Heart left ventricle (tissue), 16 donors: ENCODE measurements at regions not wholly inside any gene's neighbourhood (a gene's known extent, or its start where the extent isn't known, plus 50 kb on each side); places are given as distances from the start of the nearest gene placed in this dataset.

Source experiments
- ATAC-seq, 4 donors: fragments of 200-7000 bp; cut with Tn5 transposase; one replicate each; pipeline ENCODE4 v1.9.1; 2020 to 2022; ENCODE audit warnings: moderate library complexity in 4 of 4, mild to moderate bottlenecking in 3 of 4, moderate number of reproducible peaks in 1 of 4
- DNase-seq, 5 donors: peaks; one replicate each; pipeline ENCODE4 v3.0.0-alpha.2; 2020
- H3K27ac ChIP-seq, 12 donors: fragments of 200-600 bp; sonication (generic) in 4 of 12; one replicate each; pipeline versions ENCODE4 v1.5.0 to v1.8.0; 2016 to 2022; ENCODE audit warnings: mild to moderate bottlenecking in 2 of 12
- H3K27me3 ChIP-seq, 9 donors: fragments of 200-600 bp; sonication (generic) in 2 of 9; one replicate each; pipeline versions ENCODE4 v1.5.1 to v1.8.0; 2016 to 2022; ENCODE audit warnings: mild to moderate bottlenecking in 3 of 9
- H3K36me3 ChIP-seq, 9 donors: fragments of 200-600 bp; sonication (generic) in 2 of 9; one replicate each; pipeline versions ENCODE4 v1.5.0 to v1.8.0; 2018 to 2022; ENCODE audit warnings: mild to moderate bottlenecking in 2 of 9
- H3K4me1 ChIP-seq, 12 donors: fragments of 200-600 bp; sonication (generic) in 4 of 12; one replicate each; pipeline versions ENCODE4 v1.5.0 to v1.8.0; 2016 to 2022; ENCODE audit warnings: mild to moderate bottlenecking in 3 of 12
- H3K4me3 ChIP-seq, 12 donors: fragments of 200-600 bp; sonication (generic) in 4 of 12; one replicate each; pipeline versions ENCODE4 v1.5.0 to v1.8.0; 2017 to 2022; ENCODE audit warnings: mild to moderate bottlenecking in 9 of 12, moderate library complexity in 4 of 12
- H3K9me3 ChIP-seq, 12 donors: fragments of 200-600 bp; sonication (generic) in 4 of 12; one replicate each; pipeline versions ENCODE4 v1.5.0 to v1.8.0; 2016 to 2022; ENCODE audit warnings: mild to moderate bottlenecking in 1 of 12
- CTCF ChIP-seq, 12 donors: fragments of 200-600 bp; sonication (generic) in 4 of 12; IDR thresholded peaks; one replicate each; pipeline versions ENCODE4 v1.5.0 to v1.8.0; 2018 to 2022; ENCODE audit warnings: antibody characterized with exemption in 12 of 12, mild to moderate bottlenecking in 5 of 12
- POLR2A ChIP-seq, 2 donors: fragments of 450-650 bp; IDR thresholded peaks; one replicate each; pipeline ENCODE4 v1.6.1; 2017; ENCODE audit warnings: antibody characterized with exemption in 2 of 2, mild to moderate bottlenecking in 2 of 2, moderate library complexity in 2 of 2
- WGBS, 4 donors: extraction: QIAGEN DNeasy Blood & Tissue Kit in 2 of 4; methylation state at CpG; one replicate each; pipeline versions ENCODE4 v1.1.5 to v1.1.7; 2013 to 2018; 5-methylcytosine and 5-hydroxymethylcytosine counted together
- intact Hi-C, 10 donors: fragments of 100-400 bp; cut with DNase I; formaldehyde crosslinking; loops; one replicate each; pipeline versions ENCODE4 v1.11.1 to v1.14.2; 2022
- donor health status: ischemic (EF 13 %, LVEDD 7.1; RV severe dilation, severe dysfunction).
- donor health status: healthy with polysubstance abuse.
- donor health status: DM: no; HTN: yes; CAD: no.
- donor health status: DM: no; HTN: no; CAD: no.
- donor health status: ischemic (EF 25% LVEDD 6.9; RV normal size, moderate dysfunction).
- donor health status: ischemic (EF 25% LVEDD 5.7; RV mildly dilated, moderate dysfunction).
- donor health status: healthy.
- donor health status: DM: yes; HTN: yes; CAD: no.
- donor health status: ischemic (EF 35%, LVEDD 5.7; RV mildly dilated, moderate dysfunction).
- donor health status: nonischemic (EF 11% LVEDD 7.7; RV severe dilation, severe dysfunction).
- donor health status: DM: yes; HTN: yes; CAD: no.
- donor health status: PGD.
- donor health status: ischemic (EF 29% LVEDD 5.4; RV normal size, mild dysfunction).
- donor health status: nonischemic (EF 23%, LVEDD 6.1; RV moderate dilation, normal function).

GRCh38 chr19:13701624-13702023 is 62.7 kb upstream of the MRI1 start:
- H3K9me3 ChIP-seq: peaks cover 0 to 16% (median 4%) of the 10 kb centered on the region in 12 donors
- peaks cover 0 to 21% (median 7%) of the 10 kb centered on the region in 9 donors for H3K27me3 ChIP-seq
- DNase-seq: no peak
- H3K4me3 ChIP-seq: no peak overlapping the region
- H3K36me3 ChIP-seq: no peaks in the 10 kb centered on the region
- intact Hi-C loops: no loop called here
- no peak for TF ChIP-seq POLR2A (IDR thresholded peaks at IDR 0.05)
- no peak for TF ChIP-seq CTCF (IDR thresholded peaks at IDR 0.05)
- H3K27ac ChIP-seq: no peak overlapping the region
- WGBS, 4 donors: 92 to 100% (median 97%) methylated on average over 2 of the region's 2 CpGs
- peaks cover 0 to 7% (median 0%) of the 10 kb centered on the region in 12 donors for H3K4me1 ChIP-seq
- no peak for ATAC-seq

DNA sequence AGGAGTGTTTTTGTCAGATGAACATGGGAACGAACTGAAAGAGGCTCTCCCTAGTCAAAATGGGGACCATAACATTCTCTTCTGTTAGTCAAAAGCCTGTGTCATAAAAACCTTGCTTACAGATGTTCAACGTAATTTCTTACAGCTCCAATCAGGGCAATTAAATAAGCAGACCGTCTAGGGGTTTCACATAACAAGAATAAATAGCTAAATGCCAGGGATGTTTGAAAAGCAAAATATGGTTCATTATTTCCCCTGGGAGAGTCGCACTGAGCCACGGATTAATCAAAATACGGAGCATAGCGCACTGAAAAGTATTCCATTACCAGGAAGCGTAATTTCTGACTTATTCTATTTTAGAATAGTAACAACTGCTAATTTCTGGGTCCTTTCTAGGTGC is 63.7 kb upstream of the MRI1 start:
- Histone ChIP-seq H3K27ac (no peak overlapping the region), H3K27me3 (peaks cover 0 to 27% (median 7%) of the 10 kb centered on the region in 9 donors), H3K36me3 (no peaks in the 10 kb centered on the region), H3K9me3 (peaks cover 0 to 14% (median 4%) of the 10 kb centered on the region in 12 donors), H3K4me3 (no peak overlapping the region), H3K4me1 (peaks cover 0 to 7% (median 0%) of the 10 kb centered on the region in 12 donors)
- DNase-seq: no peak
- WGBS, 4 donors: 60 to 70% (median 65%) methylated on average over 8 of the region's 8 CpGs
- intact Hi-C loops: no loop called here
- TF ChIP-seq CTCF (IDR thresholded peaks at IDR 0.05) (no peak), POLR2A (IDR thresholded peaks at IDR 0.05) (no peak)
- ATAC-seq: no peak

DNA sequence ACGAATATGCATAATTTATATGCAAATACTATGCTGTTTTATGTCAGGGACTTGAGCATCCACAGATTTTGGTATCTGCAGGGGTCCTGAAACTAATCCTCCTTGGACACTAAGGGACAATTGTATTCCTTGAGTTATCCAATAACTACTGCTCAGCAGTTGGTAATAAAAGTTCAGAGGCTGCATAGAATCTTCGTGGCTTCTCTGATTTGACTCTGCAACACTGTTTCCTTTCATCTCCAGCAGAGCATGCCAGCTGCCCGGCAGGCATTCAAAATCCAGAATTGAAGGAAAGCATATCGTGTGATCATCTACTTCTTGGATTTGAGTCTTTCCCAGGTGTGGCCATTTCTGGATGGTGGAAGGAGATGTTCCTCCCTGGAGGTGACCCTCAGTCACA is 64.5 kb upstream of the MRI1 start:
- H3K27ac ChIP-seq: no peak overlapping the region
- H3K4me3 ChIP-seq: no peak overlapping the region
- intact Hi-C loops: no loop called here
- DNase-seq (no peak), ATAC-seq (no peak)
- TF ChIP-seq POLR2A (IDR thresholded peaks at IDR 0.05) (no peak), CTCF (IDR thresholded peaks at IDR 0.05) (no peak)
- peaks cover 0 to 27% (median 7%) of the 10 kb centered on the region in 9 donors for H3K27me3 ChIP-seq
- peaks cover 0 to 7% (median 0%) of the 10 kb centered on the region in 12 donors for H3K4me1 ChIP-seq
- H3K9me3 ChIP-seq: peaks cover 0 to 7% (median 2%) of the 10 kb centered on the region in 12 donors
- no peaks in the 10 kb centered on the region for H3K36me3 ChIP-seq
- WGBS, 4 donors: 42 to 55% (median 47%) methylated on average over 4 of the region's 4 CpGs

GRCh38 chr19:13696839-13697238 is 67.5 kb upstream of the MRI1 start:
- TF ChIP-seq POLR2A (IDR thresholded peaks at IDR 0.05): no peak
- no peak for ATAC-seq
- Histone ChIP-seq H3K4me3 (no peak overlapping the region), H3K9me3 (peaks cover 0 to 7% (median 2%) of the 10 kb centered on the region in 12 donors), H3K27ac (no peak overlapping the region), H3K27me3 (peaks cover 0 to 34% (median 5%) of the 10 kb centered on the region in 9 donors), H3K36me3 (no peaks in the 10 kb centered on the region), H3K4me1 (peaks cover 0 to 7% (median 0%) of the 10 kb centered on the region in 12 donors)
- no peak for DNase-seq
- intact Hi-C loops: no loop called here
- WGBS, 4 donors: 70 to 92% (median 83%) methylated on average over 1 of the region's 1 CpG

DNA sequence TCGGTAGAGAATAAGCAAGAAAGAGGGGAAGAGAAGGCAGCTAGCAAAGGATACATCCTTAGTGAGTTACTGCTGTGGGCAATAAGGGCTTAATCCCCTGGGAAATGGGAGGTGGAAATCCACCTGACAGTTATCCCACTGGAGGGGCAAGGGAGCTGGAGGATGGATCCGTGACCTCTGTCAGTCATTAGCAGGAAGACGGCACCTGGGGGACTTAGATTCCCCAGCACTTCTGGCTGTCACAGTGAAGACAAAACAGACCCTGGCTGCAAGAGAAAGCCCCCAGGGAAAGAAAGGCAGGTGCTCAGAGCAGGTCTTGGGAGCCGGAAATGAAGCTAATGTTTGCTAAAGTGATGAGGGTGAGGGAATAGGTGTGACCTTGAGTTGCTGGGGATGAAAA is 70.4 kb upstream of the MRI1 start:
- Histone ChIP-seq H3K27ac (no peak overlapping the region), H3K4me3 (no peak overlapping the region), H3K4me1 (no peaks in the 10 kb centered on the region), H3K36me3 (no peaks in the 10 kb centered on the region), H3K27me3 (peaks cover 0 to 37% (median 0%) of the 10 kb centered on the region in 9 donors), H3K9me3 (no peaks in the 10 kb centered on the region)
- TF ChIP-seq POLR2A (IDR thresholded peaks at IDR 0.05): no peak
- no peak for TF ChIP-seq CTCF (IDR thresholded peaks at IDR 0.05)
- DNase-seq (no peak), ATAC-seq (no peak)
- intact Hi-C loops: no loop called here
- WGBS, 4 donors: 50 to 64% (median 56%) methylated on average over 4 of the region's 4 CpGs
